DND-41 (cell line): ENCODE measurements at regions not wholly inside any gene's neighbourhood (a gene's known extent, or its start where the extent isn't known, plus 50 kb on each side); places are given as distances from the start of the nearest gene placed in this dataset.

ENCODE experiments used
- EZH2 ChIP-seq: IDR thresholded peaks from 3 replicates; pipeline ENCODE4 v1.6.1; 2012; ENCODE audit warnings: borderline replicate concordance, low read depth, mild to moderate bottlenecking, moderate library complexity, low read length, inconsistent platforms; ENCODE audit not compliant: severe bottlenecking
- TF ChIP-seq, protein P1 (sequence below): IDR thresholded peaks from 2 replicates; pipeline ENCODE4 v1.5.1; 2012; ENCODE audit warnings: borderline replicate concordance, low read length, moderate library complexity, mild to moderate bottlenecking; ENCODE audit not compliant: poor library complexity, severe bottlenecking; ENCODE audit errors: extremely low read depth

DNA sequence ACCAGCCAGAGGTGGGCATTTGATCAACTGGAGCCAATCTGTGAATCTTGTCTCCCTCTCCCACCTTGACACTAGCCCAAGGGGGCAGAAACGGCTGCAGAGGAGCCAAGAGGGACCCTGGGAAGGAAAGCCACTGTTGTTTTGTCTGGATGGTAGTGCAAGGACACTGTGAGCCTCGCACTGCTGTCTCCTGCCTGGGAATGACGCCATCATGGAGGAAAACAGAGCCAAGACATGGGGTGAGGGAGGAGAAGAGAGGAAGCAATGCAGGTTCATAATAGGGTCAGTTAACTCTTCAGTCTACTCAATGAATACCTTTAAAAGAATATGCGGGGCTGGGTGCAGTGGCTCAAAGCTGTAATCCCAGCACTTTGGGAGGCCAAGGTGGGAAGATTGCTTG is 231.1 kb upstream of the AGAP1 start:
- TF ChIP-seq, protein P1, sequence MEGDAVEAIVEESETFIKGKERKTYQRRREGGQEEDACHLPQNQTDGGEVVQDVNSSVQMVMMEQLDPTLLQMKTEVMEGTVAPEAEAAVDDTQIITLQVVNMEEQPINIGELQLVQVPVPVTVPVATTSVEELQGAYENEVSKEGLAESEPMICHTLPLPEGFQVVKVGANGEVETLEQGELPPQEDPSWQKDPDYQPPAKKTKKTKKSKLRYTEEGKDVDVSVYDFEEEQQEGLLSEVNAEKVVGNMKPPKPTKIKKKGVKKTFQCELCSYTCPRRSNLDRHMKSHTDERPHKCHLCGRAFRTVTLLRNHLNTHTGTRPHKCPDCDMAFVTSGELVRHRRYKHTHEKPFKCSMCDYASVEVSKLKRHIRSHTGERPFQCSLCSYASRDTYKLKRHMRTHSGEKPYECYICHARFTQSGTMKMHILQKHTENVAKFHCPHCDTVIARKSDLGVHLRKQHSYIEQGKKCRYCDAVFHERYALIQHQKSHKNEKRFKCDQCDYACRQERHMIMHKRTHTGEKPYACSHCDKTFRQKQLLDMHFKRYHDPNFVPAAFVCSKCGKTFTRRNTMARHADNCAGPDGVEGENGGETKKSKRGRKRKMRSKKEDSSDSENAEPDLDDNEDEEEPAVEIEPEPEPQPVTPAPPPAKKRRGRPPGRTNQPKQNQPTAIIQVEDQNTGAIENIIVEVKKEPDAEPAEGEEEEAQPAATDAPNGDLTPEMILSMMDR, result no peak
- TF ChIP-seq EZH2, result no peak
